Spinal cord (tissue), 9 donors: ENCODE measurements at regions not wholly inside any gene's neighbourhood (a gene's known extent, or its start where the extent isn't known, plus 50 kb on each side); places are given as distances from the start of the nearest gene placed in this dataset.

Experiments
- DNase-seq, 6 donors: peaks; one replicate each; pipeline versions ENCODE4 v3.0.0 to v3.0.0-alpha.2; 2013 to 2015; ENCODE audit warnings: low spot score in 6 of 6, low read depth in 4 of 6
- H3K27ac ChIP-seq: one replicate; pipeline ENCODE4 v1.5.1; 2013; ENCODE audit warnings: low read depth, low read length, control low read depth
- H3K27me3 ChIP-seq: one replicate; pipeline ENCODE4 v1.6.1; 2013; ENCODE audit warnings: low read length; ENCODE audit not compliant: control insufficient read depth, insufficient read depth
- H3K36me3 ChIP-seq: one replicate; pipeline ENCODE4 v1.6.1; 2013; ENCODE audit warnings: low read length; ENCODE audit not compliant: control insufficient read depth, insufficient read depth
- H3K4me1 ChIP-seq: one replicate; pipeline ENCODE4 v1.6.1; 2013; ENCODE audit warnings: low read length; ENCODE audit not compliant: control insufficient read depth, insufficient read depth
- H3K4me3 ChIP-seq: one replicate; pipeline ENCODE4 v1.5.1; 2013; ENCODE audit warnings: low read depth, low read length, control low read depth
- H3K9me3 ChIP-seq: one replicate; pipeline ENCODE4 v1.6.1; 2013; ENCODE audit warnings: low read length; ENCODE audit not compliant: control insufficient read depth, insufficient read depth
- WGBS: methylation state at CpG from one replicate; pipeline ENCODE4 v1.1.5; 2013; ENCODE audit warnings: missing lambda C conversion rate; ENCODE audit not compliant: insufficient coverage; 5-methylcytosine and 5-hydroxymethylcytosine counted together
- donor health status: healthy.

DNA sequence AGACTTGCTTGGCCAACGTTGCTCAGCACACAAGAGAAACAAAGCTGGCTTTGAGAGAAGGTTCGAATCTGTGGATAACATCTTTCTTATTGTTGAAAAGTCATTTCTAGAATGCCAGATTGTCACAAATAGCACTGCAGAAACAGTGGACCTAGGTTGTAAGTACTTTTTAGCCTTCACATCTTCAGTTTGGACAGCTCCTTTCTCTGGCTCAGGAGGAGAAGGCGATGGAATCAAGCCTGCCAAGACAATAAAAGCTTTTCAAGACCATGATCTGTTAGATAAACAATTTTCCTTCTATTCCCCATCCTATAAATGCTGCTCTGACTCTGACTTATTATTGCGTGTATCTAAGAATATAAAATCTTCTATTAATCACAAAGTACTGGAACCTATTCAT, 615.2 kb upstream of the SEMA6A start:
- H3K4me1 ChIP-seq: no peaks in the 10 kb centered on the region
- H3K4me3 ChIP-seq: no peak overlapping the region
- no peak for DNase-seq
- no peaks in the 10 kb centered on the region for H3K9me3 ChIP-seq
- WGBS: 93% methylated on average over 2 of the region's 4 CpGs
- H3K36me3 ChIP-seq: no peaks in the 10 kb centered on the region
- no peaks in the 10 kb centered on the region for H3K27me3 ChIP-seq
- no peak overlapping the region for H3K27ac ChIP-seq

DNA sequence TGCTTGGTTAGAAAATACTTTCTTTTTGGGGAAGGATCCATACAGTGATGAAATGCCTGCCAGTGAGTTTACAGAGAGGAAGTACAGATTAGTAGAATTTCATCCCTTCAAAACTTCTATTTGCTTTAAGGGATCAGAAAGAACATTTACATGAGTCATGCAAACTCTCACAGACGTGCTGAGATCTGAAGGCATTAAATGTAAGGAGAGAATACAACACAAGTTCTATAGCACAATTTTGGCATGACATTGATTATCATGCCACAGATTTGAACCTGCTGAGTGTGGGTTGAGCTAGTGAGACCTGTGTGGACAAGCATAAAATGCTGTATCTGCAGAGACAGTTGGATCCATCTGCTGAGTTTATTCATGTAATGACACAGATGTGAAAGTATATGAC, 613.6 kb upstream of the SEMA6A start:
- Histone ChIP-seq H3K36me3 (no peaks in the 10 kb centered on the region), H3K27me3 (no peaks in the 10 kb centered on the region), H3K9me3 (no peaks in the 10 kb centered on the region), H3K4me3 (no peak overlapping the region), H3K27ac (no peak overlapping the region), H3K4me1 (no peaks in the 10 kb centered on the region)
- no CpG with 5 or more reads among the region's 1 CpG for WGBS
- DNase-seq: no peak

GRCh38 chr5:117186751-117187150, 612.1 kb upstream of the SEMA6A start:
- H3K9me3 ChIP-seq: no peaks in the 10 kb centered on the region
- H3K4me3 ChIP-seq: no peak overlapping the region
- WGBS: 100% methylated on average over 1 of the region's 3 CpGs
- H3K36me3 ChIP-seq: no peaks in the 10 kb centered on the region
- no peak overlapping the region for H3K27ac ChIP-seq
- no peaks in the 10 kb centered on the region for H3K27me3 ChIP-seq
- no peak for DNase-seq
- H3K4me1 ChIP-seq: no peaks in the 10 kb centered on the region

DNA sequence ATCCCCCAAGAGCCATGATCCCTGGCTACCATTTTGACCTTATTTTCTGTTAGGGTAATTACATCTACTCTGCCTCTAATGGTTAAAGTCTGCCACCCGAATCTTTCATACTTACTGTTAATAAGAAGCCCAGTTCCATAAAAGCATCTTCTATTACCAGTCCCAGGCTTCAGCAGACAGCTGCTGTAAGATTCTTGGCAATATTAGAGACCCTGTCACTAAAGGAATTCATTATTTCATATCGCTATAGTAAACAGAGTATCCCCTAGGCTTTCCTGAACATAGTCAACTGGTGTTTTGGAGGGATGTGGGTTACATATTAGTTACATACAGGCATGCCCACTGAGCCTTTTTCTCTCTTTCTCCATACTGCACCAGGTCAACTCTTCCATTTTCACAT, 608.7 kb upstream of the SEMA6A start:
- no peak overlapping the region for H3K27ac ChIP-seq
- H3K4me3 ChIP-seq: no peak overlapping the region
- no peaks in the 10 kb centered on the region for H3K9me3 ChIP-seq
- 67% methylated on average over 1 of the region's 2 CpGs for WGBS
- no peaks in the 10 kb centered on the region for H3K36me3 ChIP-seq
- no peaks in the 10 kb centered on the region for H3K4me1 ChIP-seq
- no peaks in the 10 kb centered on the region for H3K27me3 ChIP-seq
- DNase-seq: no peak

DNA sequence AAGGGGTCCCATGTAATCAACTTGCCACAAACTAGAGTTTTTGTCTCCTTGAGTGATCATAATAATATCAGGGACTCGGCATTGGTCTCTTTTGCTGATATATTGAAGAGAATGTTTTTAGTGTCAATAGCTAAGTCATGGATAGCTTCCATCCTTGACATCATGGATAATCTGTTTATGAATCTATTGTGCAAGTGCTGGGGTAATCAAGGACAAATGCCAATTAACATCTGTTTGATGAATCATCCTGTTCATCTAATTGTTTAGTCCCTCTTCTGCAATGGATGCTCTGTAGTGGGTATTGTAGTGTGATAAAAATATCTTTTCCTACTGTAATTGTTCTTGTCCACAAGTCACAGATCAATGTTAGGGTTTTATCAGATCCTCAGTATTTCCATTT, 607.5 kb upstream of the SEMA6A start:
- DNase-seq: no peak
- WGBS: no CpG with 5 or more reads among the region's 1 CpG
- no peak overlapping the region for H3K4me3 ChIP-seq

GRCh38 chr5:117177302-117177701, 602.7 kb upstream of the SEMA6A start:
- H3K4me3 ChIP-seq: no peak overlapping the region
- no peaks in the 10 kb centered on the region for H3K36me3 ChIP-seq
- H3K27me3 ChIP-seq: no peaks in the 10 kb centered on the region
- H3K27ac ChIP-seq: no peak overlapping the region
- no peaks in the 10 kb centered on the region for H3K4me1 ChIP-seq
- WGBS: no CpG with 5 or more reads among the region's 1 CpG
- DNase-seq: no peak
- H3K9me3 ChIP-seq: no peaks in the 10 kb centered on the region

More for the DNA sequence above, 607.5 kb upstream of the SEMA6A start:
- Histone ChIP-seq H3K27me3 (no peaks in the 10 kb centered on the region), H3K27ac (no peak overlapping the region), H3K4me1 (no peaks in the 10 kb centered on the region), H3K36me3 (no peaks in the 10 kb centered on the region), H3K9me3 (no peaks in the 10 kb centered on the region)

GRCh38 chr5:117165068-117165467, 590.4 kb upstream of the SEMA6A start:
- no peaks in the 10 kb centered on the region for H3K27me3 ChIP-seq
- no peaks in the 10 kb centered on the region for H3K4me1 ChIP-seq
- no peak overlapping the region for H3K4me3 ChIP-seq
- peak in 2 of 6 donors; percentile 17 to 18 for DNase-seq
- WGBS: 98% methylated on average over 4 of the region's 4 CpGs
- H3K9me3 ChIP-seq: no peaks in the 10 kb centered on the region
- H3K36me3 ChIP-seq: no peaks in the 10 kb centered on the region
- no peak overlapping the region for H3K27ac ChIP-seq

GRCh38 chr5:117161718-117162335, 587.2 kb upstream of the SEMA6A start:
- H3K27me3 ChIP-seq: no peaks in the 10 kb centered on the region
- WGBS: 46% methylated on average over 2 of the region's 7 CpGs
- peak overlapping the region; percentile 16 for H3K27ac ChIP-seq
- H3K4me3 ChIP-seq: no peak overlapping the region
- DNase-seq: peak in 2 of 6 donors; percentile 14 to 77
- H3K9me3 ChIP-seq: no peaks in the 10 kb centered on the region
- H3K36me3 ChIP-seq: no peaks in the 10 kb centered on the region
- H3K4me1 ChIP-seq: no peaks in the 10 kb centered on the region

DNA sequence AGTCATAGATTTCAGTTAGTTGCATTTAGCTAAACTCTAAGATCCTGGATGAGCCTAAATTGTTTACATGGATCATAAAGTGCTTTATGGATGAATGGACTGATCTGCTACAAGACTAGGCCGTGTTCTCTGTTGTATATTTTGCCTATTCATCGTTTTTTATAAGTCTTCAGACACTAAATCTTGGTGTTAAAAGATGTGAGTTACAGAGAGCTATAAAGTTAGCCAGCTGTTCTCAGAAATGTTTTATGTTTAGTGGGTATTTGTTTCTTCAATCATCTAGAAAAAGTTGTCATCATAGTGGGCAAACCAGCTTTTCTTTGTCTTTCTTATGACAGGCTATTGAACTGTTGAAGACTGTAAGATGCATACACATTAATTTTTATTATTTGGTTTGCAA, 585.8 kb upstream of the SEMA6A start:
- WGBS: no CpG with 5 or more reads among the region's 2 CpGs
- Histone ChIP-seq H3K4me3 (no peak overlapping the region), H3K9me3 (no peaks in the 10 kb centered on the region), H3K4me1 (no peaks in the 10 kb centered on the region), H3K36me3 (no peaks in the 10 kb centered on the region), H3K27ac (no peak overlapping the region), H3K27me3 (no peaks in the 10 kb centered on the region)
- no peak for DNase-seq

- Histone ChIP-seq H3K27ac (no peak overlapping the region), H3K9me3 (no peaks in the 10 kb centered on the region), H3K4me1 (no peaks in the 10 kb centered on the region), H3K27me3 (no peaks in the 10 kb centered on the region), H3K36me3 (no peaks in the 10 kb centered on the region), H3K4me3 (no peak overlapping the region)
- WGBS: 75% methylated on average over 2 of the region's 4 CpGs
- DNase-seq: no peak
Observed at GRCh38 chr5:117149312-117149711, 574.7 kb upstream of the SEMA6A start.
